GM23338 (cell line): ENCODE measurements at regions not wholly inside any gene's neighbourhood (a gene's known extent, or its start where the extent isn't known, plus 50 kb on each side); places are given as distances from the start of the nearest gene placed in this dataset.

Experiments
- ATAC-seq: fragments of 200-7000 bp; cut with Tn5 transposase; 3 replicates; pipeline ENCODE4 v1.9.1; 2020
- DNase-seq: peaks from one replicate; pipeline ENCODE4 v3.0.0-alpha.2; 2015; ENCODE audit warnings: low spot score
- H2AFZ ChIP-seq: fragments of 200-600 bp; sonication (generic); 2 replicates; pipeline ENCODE4 v1.8.0; 2016; ENCODE audit warnings: antibody characterized with exemption, mild to moderate bottlenecking, moderate library complexity
- H3F3A ChIP-seq: fragments of 200-600 bp; sonication (generic); replicated peaks from 2 replicates; pipeline ENCODE4 v1.8.0; 2017; ENCODE audit warnings: antibody characterized with exemption, mixed run types, low read depth
- H3K27ac ChIP-seq: fragments of 200-600 bp; sonication (generic); 2 replicates; pipeline ENCODE4 v1.6.1; 2016; ENCODE audit warnings: low read depth
- H3K27me3 ChIP-seq: fragments of 200-600 bp; sonication (generic); 2 replicates; pipeline ENCODE4 v1.8.0; 2016; ENCODE audit warnings: mild to moderate bottlenecking, mixed run types, moderate library complexity; ENCODE audit not compliant: insufficient read depth
- H3K36me3 ChIP-seq: fragments of 200-600 bp; sonication (generic); 2 replicates; pipeline ENCODE4 v1.8.0; 2016; ENCODE audit warnings: mild to moderate bottlenecking; ENCODE audit not compliant: insufficient read depth
- H3K4me1 ChIP-seq: fragments of 200-600 bp; sonication (generic); 2 replicates; pipeline ENCODE4 v1.8.0; 2016; ENCODE audit warnings: mild to moderate bottlenecking, moderate library complexity; ENCODE audit not compliant: insufficient read depth
- H3K4me2 ChIP-seq: fragments of 200-600 bp; sonication (generic); 2 replicates; pipeline ENCODE4 v1.7.1; 2017; ENCODE audit warnings: mixed run types
- H3K4me3 ChIP-seq: fragments of 200-600 bp; sonication (generic); 2 replicates; pipeline ENCODE4 v1.6.1; 2016; ENCODE audit warnings: mixed run types
- H3K79me2 ChIP-seq: fragments of 200-600 bp; sonication (generic); replicated peaks from 2 replicates; pipeline ENCODE4 v1.8.0; 2017; ENCODE audit warnings: mild to moderate bottlenecking; ENCODE audit not compliant: insufficient read depth
- H3K9me2 ChIP-seq: fragments of 200-600 bp; sonication (generic); 2 replicates; pipeline ENCODE4 v1.8.0; 2017; ENCODE audit not compliant: insufficient read depth
- H4K20me1 ChIP-seq: fragments of 200-600 bp; sonication (generic); replicated peaks from 2 replicates; pipeline ENCODE4 v1.8.0; 2017; ENCODE audit warnings: mild to moderate bottlenecking; ENCODE audit not compliant: insufficient read depth
- H3K27ac Mint-ChIP-seq: 2 replicates; pipeline ENCODE4 v1.8.0; 2020; ENCODE audit warnings: inconsistent platforms, mild to moderate bottlenecking, moderate library complexity, mixed read lengths
- H3K27me3 Mint-ChIP-seq: 3 replicates; pipeline ENCODE4 v1.8.0; 2022; ENCODE audit warnings: low read depth, mild to moderate bottlenecking, moderate library complexity, mixed read lengths, inconsistent platforms; ENCODE audit not compliant: insufficient read depth, poor library complexity
- H3K36me3 Mint-ChIP-seq: 3 replicates; pipeline ENCODE4 v1.8.0; 2021; ENCODE audit warnings: low read depth, mild to moderate bottlenecking, inconsistent platforms, moderate library complexity, mixed read lengths
- H3K4me1 Mint-ChIP-seq: 3 replicates; pipeline ENCODE4 v1.8.0; 2020; ENCODE audit warnings: mild to moderate bottlenecking, inconsistent platforms, mixed read lengths
- H3K4me3 Mint-ChIP-seq: 3 replicates; pipeline ENCODE4 v1.8.0; 2021; ENCODE audit warnings: moderate library complexity, mild to moderate bottlenecking, inconsistent platforms, mixed read lengths
- H3K9me3 Mint-ChIP-seq: 3 replicates; pipeline ENCODE4 v1.8.0; 2020; ENCODE audit warnings: moderate library complexity, mild to moderate bottlenecking, inconsistent platforms, mixed read lengths
- CREB1 ChIP-seq: fragments of 250-450 bp; sonication (Bioruptor Pico); IDR thresholded peaks from 2 replicates; pipeline ENCODE4 v1.5.0; 2020; ENCODE audit warnings: low read depth, mild to moderate bottlenecking, moderate library complexity
- CTCF ChIP-seq, 2 experiments: fragments of 200-600 bp in 1 of 2; sonication (generic) in 1 of 2; conservative IDR thresholded peaks; 2 replicates each; pipeline versions ENCODE4 v1.5.1 to v1.6.1; 2016 to 2017; ENCODE audit warnings: antibody characterized with exemption in 2 of 2, low read depth in 2 of 2, mild to moderate bottlenecking in 2 of 2, moderate library complexity in 1 of 2
- ETS1 ChIP-seq: IDR thresholded peaks from 2 replicates; pipeline ENCODE4 v1.6.1; 2016; ENCODE audit warnings: antibody characterized with exemption
- EZH2 ChIP-seq: fragments of 200-600 bp; sonication (generic); IDR thresholded peaks from one replicate; pipeline ENCODE4 v1.8.0; 2017; ENCODE audit warnings: antibody characterized with exemption, mild to moderate bottlenecking, low read depth; ENCODE audit not compliant: unreplicated experiment
- EZH2phosphoT487 ChIP-seq: fragments of 200-600 bp; sonication (generic); IDR thresholded peaks from one replicate; pipeline ENCODE4 v1.8.1; 2018; ENCODE audit warnings: antibody characterized with exemption; ENCODE audit not compliant: unreplicated experiment
- JUNB ChIP-seq: IDR thresholded peaks from one replicate; pipeline ENCODE4 v1.6.1; 2016; ENCODE audit warnings: antibody characterized with exemption; ENCODE audit not compliant: unreplicated experiment
- NANOG ChIP-seq: IDR thresholded peaks from 2 replicates; pipeline ENCODE4 v1.6.1; 2016; ENCODE audit warnings: antibody characterized with exemption, borderline replicate concordance
- POLR2AphosphoS5 ChIP-seq: IDR thresholded peaks from 2 replicates; pipeline ENCODE4 v1.6.1; 2016; ENCODE audit warnings: antibody characterized with exemption, low read depth
- REST ChIP-seq: IDR thresholded peaks from one replicate; pipeline ENCODE4 v1.6.1; 2018; ENCODE audit warnings: antibody characterized with exemption; ENCODE audit not compliant: unreplicated experiment
- STAT1 ChIP-seq: IDR thresholded peaks from one replicate; pipeline ENCODE4 v1.6.1; 2016; ENCODE audit warnings: antibody characterized with exemption; ENCODE audit not compliant: unreplicated experiment
- ZNF114 ChIP-seq: fragments of 250-450 bp; sonication (Bioruptor Pico); IDR thresholded peaks from 2 replicates; pipeline ENCODE4 v1.5.0; 2020; ENCODE audit warnings: mild to moderate bottlenecking, moderate library complexity
- ZNF331 ChIP-seq: fragments of 250-450 bp; sonication (Bioruptor Pico); IDR thresholded peaks from 2 replicates; pipeline ENCODE4 v1.5.0; 2020; ENCODE audit warnings: low read depth, mild to moderate bottlenecking, moderate library complexity
- ZNF462 ChIP-seq: fragments of 250-450 bp; sonication (Bioruptor Pico); IDR thresholded peaks from 2 replicates; pipeline ENCODE4 v1.5.0; 2020; ENCODE audit warnings: mild to moderate bottlenecking, moderate library complexity

- no peak for ATAC-seq
- Histone ChIP-seq H3K27me3 (no peaks in the 10 kb centered on the region), H3K36me3 (no peaks in the 10 kb centered on the region), H3K9me2 (peaks cover 10% of the 10 kb centered on the region; the same call in 1 of the 2 replicates), H3K4me3 (no peak overlapping the region), H3K4me2 (no peak overlapping the region), H2AFZ (no peak overlapping the region), H3K27ac (no peak overlapping the region), H3K79me2 (no peaks in the 10 kb centered on the region), H4K20me1 (no peaks in the 10 kb centered on the region), H3F3A (no peaks in the 10 kb centered on the region), H3K4me1 (no peaks in the 10 kb centered on the region)
- Mint-ChIP-seq H3K4me3 (no peak overlapping the region), H3K9me3 (no peaks in the 10 kb centered on the region), H3K4me1 (no peaks in the 10 kb centered on the region), H3K36me3 (no peaks in the 10 kb centered on the region), H3K27me3 (no peaks in the 10 kb centered on the region), H3K27ac (no peak overlapping the region)
- TF ChIP-seq JUNB (no peak), EZH2phosphoT487 (no peak), POLR2AphosphoS5 (no peak), NANOG (no peak), CREB1 (CRISPR knock-in tag) (no peak), ETS1 (no peak), CTCF (conservative IDR thresholded peaks at IDR 0.05; ENCODE audit: low read depth in 2 of 2) (no peak), ZNF114 (CRISPR knock-in tag) (no peak), ZNF462 (CRISPR knock-in tag) (no peak), REST (no peak), STAT1 (no peak), EZH2 (no peak), ZNF331 (CRISPR knock-in tag) (no peak)
- DNase-seq = no peak
Measured at GRCh38 chr4:10773656-10774055, 89.1 kb upstream of the CLNK start.
